Liver (tissue), 7 donors: ENCODE measurements at regions not wholly inside any gene's neighbourhood (a gene's known extent, or its start where the extent isn't known, plus 50 kb on each side); places are given as distances from the start of the nearest gene placed in this dataset.

Source experiments
- DNase-seq: peaks from one replicate; pipeline ENCODE4 v3.0.0-alpha.2; 2017; ENCODE audit warnings: low spot score
- H3K27ac ChIP-seq, 2 donors: one replicate each; pipeline ENCODE4 v1.7.0; 2013; ENCODE audit warnings: inconsistent platforms in 2 of 2, low read length in 2 of 2, control low read depth in 1 of 2, low read depth in 1 of 2, mild to moderate bottlenecking in 1 of 2
- H3K27me3 ChIP-seq, 4 donors: one replicate each; pipeline versions ENCODE4 v1.6.1 to v1.7.0; 2013; ENCODE audit warnings: low read length in 3 of 4, inconsistent platforms in 1 of 4, mild to moderate bottlenecking in 1 of 4, moderate library complexity in 1 of 4; ENCODE audit not compliant: control insufficient read depth in 4 of 4, insufficient read depth in 4 of 4
- H3K36me3 ChIP-seq, 4 donors: one replicate each; pipeline versions ENCODE4 v1.6.1 to v1.7.0; 2013; ENCODE audit warnings: low read length in 3 of 4, mild to moderate bottlenecking in 3 of 4, low read depth in 1 of 4, moderate library complexity in 1 of 4; ENCODE audit not compliant: control insufficient read depth in 4 of 4, insufficient read depth in 3 of 4
- H3K4me1 ChIP-seq, 4 donors: one replicate each; pipeline versions ENCODE4 v1.6.1 to v1.7.0; 2013; ENCODE audit warnings: low read length in 3 of 4, mild to moderate bottlenecking in 3 of 4, moderate library complexity in 1 of 4; ENCODE audit not compliant: control insufficient read depth in 4 of 4, insufficient read depth in 4 of 4
- H3K4me3 ChIP-seq, 3 donors: one replicate each; pipeline versions ENCODE4 v1.6.1 to v1.7.0; 2013; ENCODE audit warnings: low read length in 3 of 3, control low read depth in 1 of 3, low read depth in 1 of 3, mild to moderate bottlenecking in 1 of 3
- H3K9ac ChIP-seq, 2 donors: one replicate each; pipeline ENCODE4 v1.7.0; 2013; ENCODE audit warnings: low read length in 2 of 2, mild to moderate bottlenecking in 2 of 2, moderate library complexity in 2 of 2, control low read depth in 1 of 2, low read depth in 1 of 2
- H3K9me3 ChIP-seq, 4 donors: one replicate each; pipeline versions ENCODE4 v1.6.1 to v1.7.0; 2013; ENCODE audit warnings: low read length in 3 of 4; ENCODE audit not compliant: control insufficient read depth in 4 of 4
- EGR1 ChIP-seq, 2 donors: IDR thresholded peaks; 2 replicates each; pipeline ENCODE4 v1.6.1; 2016 to 2018; ENCODE audit warnings: antibody characterized with exemption in 2 of 2, low read depth in 2 of 2
- FOXA1 ChIP-seq: IDR thresholded peaks from 2 replicates; pipeline ENCODE4 v1.6.1; 2016; ENCODE audit warnings: antibody characterized with exemption
- FOXA2 ChIP-seq: IDR thresholded peaks from 2 replicates; pipeline ENCODE4 v1.6.1; 2016; ENCODE audit warnings: antibody characterized with exemption
- GABPA ChIP-seq, 2 donors: IDR thresholded peaks in 1 of 2; conservative IDR thresholded peaks in 1 of 2; 2 replicates each; pipeline ENCODE4 v1.6.1; 2016; ENCODE audit warnings: antibody characterized with exemption in 2 of 2, mild to moderate bottlenecking in 1 of 2, moderate library complexity in 1 of 2
- HNF4A ChIP-seq, 2 donors: conservative IDR thresholded peaks; 2 replicates each; pipeline ENCODE4 v1.6.1; 2016; ENCODE audit warnings: antibody characterized with exemption in 2 of 2, mild to moderate bottlenecking in 2 of 2
- JUND ChIP-seq, 2 donors: IDR thresholded peaks; 2 replicates each; pipeline ENCODE4 v1.6.1; 2016; ENCODE audit warnings: antibody characterized with exemption in 2 of 2
- MAX ChIP-seq: IDR thresholded peaks from 2 replicates; pipeline ENCODE4 v1.6.1; 2016; ENCODE audit warnings: antibody characterized with exemption
- RAD21 ChIP-seq, 2 donors: IDR thresholded peaks; 2 replicates each; pipeline ENCODE4 v1.6.1; 2016; ENCODE audit warnings: antibody characterized with exemption in 2 of 2, mild to moderate bottlenecking in 2 of 2
- REST ChIP-seq: IDR thresholded peaks from 2 replicates; pipeline ENCODE4 v1.6.1; 2016; ENCODE audit warnings: antibody characterized with exemption, mild to moderate bottlenecking
- RXRA ChIP-seq, 2 donors: IDR thresholded peaks; 2 replicates each; pipeline ENCODE4 v1.6.1; 2017 to 2018; ENCODE audit warnings: antibody characterized with exemption in 2 of 2, mild to moderate bottlenecking in 1 of 2
- SP1 ChIP-seq: IDR thresholded peaks from 2 replicates; pipeline ENCODE4 v1.6.1; 2018; ENCODE audit warnings: antibody characterized with exemption, mild to moderate bottlenecking
- TAF1 ChIP-seq: conservative IDR thresholded peaks from 2 replicates; pipeline ENCODE4 v1.6.1; 2016; ENCODE audit warnings: antibody characterized with exemption, mild to moderate bottlenecking
- YY1 ChIP-seq: IDR thresholded peaks from 2 replicates; pipeline ENCODE4 v1.6.1; 2016; ENCODE audit warnings: antibody characterized with exemption, mild to moderate bottlenecking
- ZBTB33 ChIP-seq: IDR thresholded peaks from 2 replicates; pipeline ENCODE4 v1.6.1; 2016; ENCODE audit warnings: antibody characterized with exemption
- WGBS: extraction: QIAGEN DNeasy Blood & Tissue Kit; methylation state at CpG from one replicate; pipeline ENCODE4 v1.1.7; 2013; 5-methylcytosine and 5-hydroxymethylcytosine counted together
- TF ChIP-seq, protein P1 (sequence below): IDR thresholded peaks from 2 replicates; pipeline ENCODE4 v1.6.1; 2016; ENCODE audit warnings: antibody characterized with exemption
- donor health status: healthy.
- donor health status: healthy.
- donor health status: healthy.
- donor health status: healthy.

DNA sequence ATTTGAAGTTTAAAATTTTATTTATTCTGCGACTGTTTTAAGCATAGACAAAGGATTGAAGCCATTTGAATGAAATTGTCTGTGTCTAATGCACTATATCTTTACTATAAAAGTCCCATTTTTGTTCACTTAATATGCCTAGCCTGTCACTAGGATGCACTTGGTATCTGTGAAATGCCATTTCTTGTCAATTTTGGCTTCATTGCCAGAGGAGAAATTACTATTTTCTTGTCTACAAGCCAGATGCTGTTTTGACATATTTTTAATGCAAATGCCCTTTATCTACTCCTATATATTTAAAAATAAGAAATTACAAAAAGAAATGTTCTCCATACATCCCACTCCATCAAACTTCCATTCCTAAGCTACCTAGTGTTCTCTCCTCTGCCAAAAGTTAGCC is 1704.5 kb upstream of the RAG2 start (continued):
- TF ChIP-seq REST, result no peak

DNA sequence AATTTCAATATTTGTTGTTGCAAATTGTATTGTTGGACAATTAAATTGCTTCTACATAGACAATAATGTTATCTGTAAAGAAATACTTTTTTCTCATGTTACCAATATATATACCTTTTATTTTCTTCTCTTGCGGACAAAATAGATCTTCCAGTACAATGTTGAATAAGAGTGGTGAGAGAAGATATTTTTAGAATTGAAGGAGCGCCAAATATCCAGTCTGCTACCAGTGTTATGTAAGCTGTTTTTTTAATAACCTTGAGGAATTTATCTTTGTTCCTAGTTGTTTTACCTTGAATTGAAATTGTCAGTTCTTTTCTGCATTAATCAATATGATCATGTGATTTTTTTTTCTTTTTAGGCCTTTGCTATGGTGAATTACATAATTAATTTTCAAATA is 1702.5 kb upstream of the RAG2 start:
- 88% methylated on average over 2 of the region's 2 CpGs for WGBS
- Histone ChIP-seq H3K4me1 (no peaks in the 10 kb centered on the region), H3K4me3 (no peak overlapping the region), H3K27ac (no peak overlapping the region), H3K27me3 (no peaks in the 10 kb centered on the region), H3K9me3 (peaks cover 0 to 1% (median 0%) of the 10 kb centered on the region in 4 donors), H3K9ac (no peak overlapping the region), H3K36me3 (no peaks in the 10 kb centered on the region)
- TF ChIP-seq RXRA (IDR thresholded peaks at IDR 0.05) (no peak), YY1 (no peak), JUND (IDR thresholded peaks at IDR 0.05) (no peak), HNF4A (conservative IDR thresholded peaks at IDR 0.05) (no peak), FOXA1 (no peak), MAX (no peak), TAF1 (no peak), ZBTB33 (no peak)
- TF ChIP-seq, protein P1, sequence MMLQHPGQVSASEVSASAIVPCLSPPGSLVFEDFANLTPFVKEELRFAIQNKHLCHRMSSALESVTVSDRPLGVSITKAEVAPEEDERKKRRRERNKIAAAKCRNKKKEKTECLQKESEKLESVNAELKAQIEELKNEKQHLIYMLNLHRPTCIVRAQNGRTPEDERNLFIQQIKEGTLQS, result no peak
- no peak for DNase-seq

DNA sequence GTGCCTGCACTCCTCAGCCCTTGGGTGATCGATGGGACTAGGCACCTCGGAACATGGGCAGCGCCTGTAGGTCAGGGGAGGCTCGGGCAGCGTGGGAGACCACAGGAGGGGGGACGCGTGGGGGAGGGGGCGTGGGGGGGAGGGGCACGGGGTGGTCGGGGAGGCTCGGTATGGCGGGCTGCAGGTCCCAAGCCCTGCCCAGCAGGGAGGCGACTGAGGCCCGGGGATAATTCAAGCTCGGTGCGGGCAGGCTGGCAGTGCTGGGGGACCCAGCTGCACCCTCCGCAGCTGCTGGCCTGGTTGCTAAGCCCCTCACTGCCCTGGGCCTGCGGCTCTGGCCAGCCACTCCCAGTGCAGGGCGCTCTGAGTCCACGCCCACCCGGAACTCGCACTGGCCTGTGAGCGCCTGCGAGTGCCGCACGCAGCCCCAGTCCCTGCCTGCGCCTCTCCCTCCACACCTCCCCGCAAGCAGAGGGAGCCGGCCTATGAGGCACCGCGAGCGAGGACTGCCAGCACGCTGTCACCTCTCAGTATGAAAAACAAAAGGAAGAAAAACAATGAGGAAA is 1698.3 kb upstream of the RAG2 start:
- no peaks in the 10 kb centered on the region for H3K4me1 ChIP-seq
- TF ChIP-seq TAF1 (no peak), JUND (IDR thresholded peaks at IDR 0.05) (no peak), GABPA (IDR thresholded peaks at IDR 0.05 in 1 of 2, conservative IDR thresholded peaks at IDR 0.05 in 1 of 2) (no peak), SP1 (no peak), FOXA2 (no peak), HNF4A (conservative IDR thresholded peaks at IDR 0.05) (no peak), REST (no peak), EGR1 (IDR thresholded peaks at IDR 0.05; ENCODE audit: low read depth in 2 of 2) (no peak), RAD21 (IDR thresholded peaks at IDR 0.05) (no peak), YY1 (no peak), FOXA1 (no peak)
- peaks cover 0 to 3% (median 0%) of the 10 kb centered on the region in 4 donors for H3K9me3 ChIP-seq
- H3K4me3 ChIP-seq, result no peak overlapping the region
- no peak for DNase-seq
- H3K9ac ChIP-seq, result no peak overlapping the region
- H3K27me3 ChIP-seq, result no peaks in the 10 kb centered on the region
- H3K36me3 ChIP-seq, result no peaks in the 10 kb centered on the region
- WGBS, result 93% methylated on average over 33 of the region's 33 CpGs
- H3K27ac ChIP-seq, result no peak overlapping the region
